Colonic mucosa (tissue), 4 donors: ENCODE measurements at regions not wholly inside any gene's neighbourhood (a gene's known extent, or its start where the extent isn't known, plus 50 kb on each side); places are given as distances from the start of the nearest gene placed in this dataset.

Experiments
- DNase-seq: peaks from one replicate; pipeline ENCODE4 v3.0.0-alpha.2; 2020
- H3K27ac ChIP-seq: fragments of 200-600 bp; one replicate; pipeline ENCODE4 v1.8.0; 2021
- H3K27me3 ChIP-seq: fragments of 200-600 bp; one replicate; pipeline ENCODE4 v1.8.0; 2021
- H3K36me3 ChIP-seq: fragments of 200-600 bp; one replicate; pipeline ENCODE4 v1.8.0; 2021
- H3K4me1 ChIP-seq: fragments of 200-600 bp; one replicate; pipeline ENCODE4 v1.8.0; 2021; ENCODE audit warnings: mild to moderate bottlenecking
- H3K4me3 ChIP-seq: fragments of 200-600 bp; one replicate; pipeline ENCODE4 v1.8.0; 2021
- H3K9ac ChIP-seq, 2 donors: one replicate each; pipeline ENCODE4 v1.7.0; 2013; ENCODE audit warnings: control low read depth in 2 of 2, low read depth in 2 of 2, low read length in 2 of 2
- H3K9me3 ChIP-seq: fragments of 200-600 bp; one replicate; pipeline ENCODE4 v1.8.0; 2021
- CTCF ChIP-seq: fragments of 200-600 bp; IDR thresholded peaks from one replicate; pipeline ENCODE4 v1.8.0; 2022; ENCODE audit warnings: antibody characterized with exemption, mild to moderate bottlenecking
- intact Hi-C: fragments of 100-400 bp; cut with DNase I; formaldehyde crosslinking; loops from one replicate; pipeline ENCODE4 v1.14.1; 2022
- donor health status: healthy.
- donor health status: DM: no; HTN: no; CAD: no.
- donor health status: DM: no; HTN: no; CAD: no.

- H3K9me3 ChIP-seq: no peaks in the 10 kb centered on the region
- H3K9ac ChIP-seq: no peak overlapping the region
- H3K4me1 ChIP-seq: no peaks in the 10 kb centered on the region
- no peak overlapping the region for H3K4me3 ChIP-seq
- no peak for TF ChIP-seq CTCF
- no peak for DNase-seq
- H3K27ac ChIP-seq: no peak overlapping the region
- intact Hi-C loops: no loop called here
- no peaks in the 10 kb centered on the region for H3K27me3 ChIP-seq
- no peaks in the 10 kb centered on the region for H3K36me3 ChIP-seq
Observed at GRCh38 chr20:54716790-54717189, 241.4 kb downstream of the DOK5 start.

DNA sequence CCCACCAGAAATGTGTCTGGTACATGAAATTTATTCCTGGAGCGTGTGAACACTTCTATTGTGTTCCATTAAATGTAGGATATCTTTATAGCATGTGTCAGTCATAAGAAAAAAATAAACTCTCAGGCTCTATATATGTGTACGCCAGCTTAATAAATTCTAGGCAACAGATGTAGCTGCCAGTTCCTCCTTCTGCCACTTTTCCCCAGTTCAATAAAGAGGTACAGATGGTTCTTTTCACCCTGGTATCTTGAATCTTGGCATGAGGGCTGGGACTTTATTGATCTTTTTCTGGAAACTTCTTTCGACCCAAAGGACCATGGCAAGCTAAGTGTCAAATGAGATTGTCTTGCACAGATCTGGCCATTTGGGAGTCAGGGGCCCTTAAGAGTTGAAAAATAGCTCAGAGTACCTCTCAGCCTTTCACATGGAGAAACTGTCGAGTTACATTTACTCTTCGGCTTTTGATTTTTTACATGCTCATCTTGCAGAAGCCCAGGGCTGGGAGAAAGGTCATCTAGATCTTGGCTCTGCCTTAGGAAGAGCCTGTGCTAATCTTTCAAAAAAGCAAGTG lies 240.9 kb downstream of the DOK5 start:
- no peaks in the 10 kb centered on the region for H3K4me1 ChIP-seq
- no peak for TF ChIP-seq CTCF
- no peak for DNase-seq
- H3K9me3 ChIP-seq: no peaks in the 10 kb centered on the region
- intact Hi-C loops: no loop called here
- H3K27ac ChIP-seq: no peak overlapping the region
- no peaks in the 10 kb centered on the region for H3K36me3 ChIP-seq
- H3K4me3 ChIP-seq: no peak overlapping the region
- no peak overlapping the region for H3K9ac ChIP-seq
- H3K27me3 ChIP-seq: no peaks in the 10 kb centered on the region

- Histone ChIP-seq H3K27me3 (no peaks in the 10 kb centered on the region), H3K4me1 (no peaks in the 10 kb centered on the region), H3K27ac (no peak overlapping the region), H3K4me3 (no peak overlapping the region), H3K36me3 (no peaks in the 10 kb centered on the region), H3K9me3 (no peaks in the 10 kb centered on the region), H3K9ac (no peak overlapping the region)
- DNase-seq: no peak
- TF ChIP-seq CTCF: no peak
- intact Hi-C loops: no loop called here
Observed at GRCh38 chr20:54714817-54715216, 239.4 kb downstream of the DOK5 start.

DNA sequence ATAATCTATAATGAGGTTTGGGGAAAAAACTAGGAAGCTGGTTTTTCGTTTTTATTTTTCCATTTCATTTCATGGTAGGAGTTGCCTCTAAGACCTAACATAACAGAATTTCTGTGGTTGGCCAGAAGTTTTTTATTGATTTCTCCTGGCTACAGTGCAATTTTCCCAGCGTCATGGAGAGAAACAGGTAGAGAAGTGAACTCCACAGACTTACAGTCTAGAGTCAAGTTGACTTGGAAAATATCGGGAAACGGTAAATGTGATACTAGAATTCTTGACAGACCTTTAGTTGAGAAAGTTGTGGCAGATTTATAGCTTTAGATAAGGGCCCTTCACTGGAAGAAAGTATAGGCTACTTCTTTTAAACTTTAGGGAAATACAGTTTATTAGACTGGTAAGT lies 238.3 kb downstream of the DOK5 start:
- Histone ChIP-seq H3K4me1 (no peaks in the 10 kb centered on the region), H3K27me3 (no peaks in the 10 kb centered on the region), H3K27ac (no peak overlapping the region), H3K36me3 (no peaks in the 10 kb centered on the region), H3K9me3 (no peaks in the 10 kb centered on the region), H3K9ac (no peak overlapping the region), H3K4me3 (no peak overlapping the region)
- intact Hi-C loops: no loop called here
- DNase-seq: no peak
- no peak for TF ChIP-seq CTCF

- intact Hi-C loops: no loop called here
Observed at GRCh38 chr20:54711071-54711470, 235.7 kb downstream of the DOK5 start.

More at GRCh38 chr20:54711071-54711470, 235.7 kb downstream of the DOK5 start:
- Histone ChIP-seq H3K36me3 (no peaks in the 10 kb centered on the region), H3K27ac (no peak overlapping the region), H3K9me3 (no peaks in the 10 kb centered on the region), H3K4me3 (no peak overlapping the region), H3K4me1 (no peaks in the 10 kb centered on the region), H3K27me3 (no peaks in the 10 kb centered on the region), H3K9ac (no peak overlapping the region)
- no peak for DNase-seq
- TF ChIP-seq CTCF: no peak
